Rectal smooth muscle tissue (tissue), 1 donor: ENCODE measurements at regions not wholly inside any gene's neighbourhood (a gene's known extent, or its start where the extent isn't known, plus 50 kb on each side); places are given as distances from the start of the nearest gene placed in this dataset.

ENCODE experiments used
- H3K27ac ChIP-seq: one replicate; pipeline ENCODE4 v1.7.0; 2013; ENCODE audit warnings: low read depth, low read length, inconsistent platforms
- H3K27me3 ChIP-seq: one replicate; pipeline ENCODE4 v1.7.0; 2013; ENCODE audit warnings: low read length; ENCODE audit not compliant: control insufficient read depth, insufficient read depth
- H3K36me3 ChIP-seq: one replicate; pipeline ENCODE4 v1.7.0; 2013; ENCODE audit warnings: low read length; ENCODE audit not compliant: control insufficient read depth, insufficient read depth
- H3K4me1 ChIP-seq: one replicate; pipeline ENCODE4 v1.7.0; 2013; ENCODE audit warnings: low read length; ENCODE audit not compliant: control insufficient read depth, insufficient read depth
- H3K4me3 ChIP-seq: one replicate; pipeline ENCODE4 v1.7.0; 2013; ENCODE audit warnings: low read length
- H3K9ac ChIP-seq: one replicate; pipeline ENCODE4 v1.7.0; 2013; ENCODE audit warnings: low read length

GRCh38 chr1:38699330-38700076 is 160.1 kb downstream of the RRAGC start:
- H3K27me3 ChIP-seq = no peaks in the 10 kb centered on the region
- no peaks in the 10 kb centered on the region for H3K4me1 ChIP-seq
- no peak overlapping the region for H3K4me3 ChIP-seq
- H3K36me3 ChIP-seq = no peaks in the 10 kb centered on the region
- H3K27ac ChIP-seq = no peak overlapping the region
- no peak overlapping the region for H3K9ac ChIP-seq

GRCh38 chr1:38697387-38697786 is 162.2 kb downstream of the RRAGC start:
- H3K27me3 ChIP-seq = no peaks in the 10 kb centered on the region
- no peak overlapping the region for H3K4me3 ChIP-seq
- no peak overlapping the region for H3K27ac ChIP-seq
- no peaks in the 10 kb centered on the region for H3K4me1 ChIP-seq
- H3K36me3 ChIP-seq = no peaks in the 10 kb centered on the region
- H3K9ac ChIP-seq = no peak overlapping the region

- Histone ChIP-seq H3K4me3 (no peak overlapping the region), H3K27me3 (no peaks in the 10 kb centered on the region), H3K9ac (no peak overlapping the region), H3K27ac (no peak overlapping the region), H3K4me1 (no peaks in the 10 kb centered on the region), H3K36me3 (no peaks in the 10 kb centered on the region)
Observed at GRCh38 chr1:38696371-38696770, 163.2 kb downstream of the RRAGC start.

GRCh38 chr1:38693759-38694158 is 165.8 kb downstream of the RRAGC start:
- H3K27ac ChIP-seq = no peak overlapping the region
- no peaks in the 10 kb centered on the region for H3K4me1 ChIP-seq
- H3K36me3 ChIP-seq = no peaks in the 10 kb centered on the region
- no peaks in the 10 kb centered on the region for H3K27me3 ChIP-seq
- H3K4me3 ChIP-seq = no peak overlapping the region
- no peak overlapping the region for H3K9ac ChIP-seq

GRCh38 chr1:38693031-38693430 is 166.5 kb downstream of the RRAGC start:
- Histone ChIP-seq H3K27me3 (no peaks in the 10 kb centered on the region), H3K36me3 (no peaks in the 10 kb centered on the region), H3K9ac (no peak overlapping the region), H3K4me3 (no peak overlapping the region), H3K4me1 (no peaks in the 10 kb centered on the region), H3K27ac (no peak overlapping the region)

- Histone ChIP-seq H3K4me3 (no peak overlapping the region), H3K4me1 (no peaks in the 10 kb centered on the region), H3K27me3 (no peaks in the 10 kb centered on the region), H3K9ac (no peak overlapping the region), H3K36me3 (no peaks in the 10 kb centered on the region), H3K27ac (no peak overlapping the region)
Observed at GRCh38 chr1:38690790-38691449, 168.7 kb downstream of the RRAGC start.

- no peak overlapping the region for H3K4me3 ChIP-seq
- H3K9ac ChIP-seq = no peak overlapping the region
- no peaks in the 10 kb centered on the region for H3K4me1 ChIP-seq
- H3K27ac ChIP-seq = no peak overlapping the region
- H3K36me3 ChIP-seq = no peaks in the 10 kb centered on the region
- H3K27me3 ChIP-seq = no peaks in the 10 kb centered on the region
Observed at GRCh38 chr1:38686927-38687255, 172.7 kb downstream of the RRAGC start.

GRCh38 chr1:38686167-38686926 is 173.2 kb downstream of the RRAGC start:
- Histone ChIP-seq H3K9ac (no peak overlapping the region), H3K36me3 (no peaks in the 10 kb centered on the region), H3K27me3 (no peaks in the 10 kb centered on the region), H3K4me1 (no peaks in the 10 kb centered on the region), H3K27ac (no peak overlapping the region), H3K4me3 (no peak overlapping the region)

GRCh38 chr1:38685388-38685787 is 174.2 kb downstream of the RRAGC start:
- no peak overlapping the region for H3K27ac ChIP-seq
- no peak overlapping the region for H3K4me3 ChIP-seq
- H3K27me3 ChIP-seq = no peaks in the 10 kb centered on the region
- H3K9ac ChIP-seq = no peak overlapping the region
- no peaks in the 10 kb centered on the region for H3K4me1 ChIP-seq
- no peaks in the 10 kb centered on the region for H3K36me3 ChIP-seq

- Histone ChIP-seq H3K4me3 (no peak overlapping the region), H3K27me3 (no peaks in the 10 kb centered on the region), H3K9ac (no peak overlapping the region), H3K36me3 (no peaks in the 10 kb centered on the region), H3K4me1 (no peaks in the 10 kb centered on the region), H3K27ac (no peak overlapping the region)
Observed at GRCh38 chr1:38680801-38681510, 178.6 kb downstream of the RRAGC start.

- H3K4me3 ChIP-seq = no peak overlapping the region
- H3K9ac ChIP-seq = no peak overlapping the region
- H3K27ac ChIP-seq = no peak overlapping the region
- no peaks in the 10 kb centered on the region for H3K36me3 ChIP-seq
- no peaks in the 10 kb centered on the region for H3K4me1 ChIP-seq
- no peaks in the 10 kb centered on the region for H3K27me3 ChIP-seq
Observed at GRCh38 chr1:38677756-38678155, 181.8 kb downstream of the RRAGC start.

- no peak overlapping the region for H3K9ac ChIP-seq
- no peak overlapping the region for H3K4me3 ChIP-seq
- H3K4me1 ChIP-seq = no peaks in the 10 kb centered on the region
- H3K27me3 ChIP-seq = no peaks in the 10 kb centered on the region
- no peaks in the 10 kb centered on the region for H3K36me3 ChIP-seq
- H3K27ac ChIP-seq = no peak overlapping the region
Observed at GRCh38 chr1:38677311-38677710, 182.3 kb downstream of the RRAGC start.
